Activated CD4-positive, alpha-beta T cell treated with anti-CD3 and anti-CD28 coated beads, Interleukin-2, Interleukin-4, amounts not matched to agents 100 ng/mL and 50 ng/mL, durations not matched to agents 16 hours and 8 hours (primary cell): ENCODE measurements at regions not wholly inside any gene's neighbourhood (a gene's known extent, or its start where the extent isn't known, plus 50 kb on each side); places are given as distances from the start of the nearest gene placed in this dataset.
"Not testable (repeated sequence)": the region's sequence is repeated elsewhere in the genome, so short reads cannot be mapped to it uniquely, and the experiment has no call there.

Source experiments
- DNase-seq: peaks from one replicate; pipeline ENCODE4 v3.0.0-alpha.2; 2020; ENCODE audit warnings: low spot score

- DNase-seq = no peak
Measured at GRCh38 chr10:28135258-28135657, 136.4 kb upstream of the ODAD2 start.

GRCh38 chr10:28130267-28130666 is 131.4 kb upstream of the ODAD2 start:
- DNase-seq = no peak

DNA sequence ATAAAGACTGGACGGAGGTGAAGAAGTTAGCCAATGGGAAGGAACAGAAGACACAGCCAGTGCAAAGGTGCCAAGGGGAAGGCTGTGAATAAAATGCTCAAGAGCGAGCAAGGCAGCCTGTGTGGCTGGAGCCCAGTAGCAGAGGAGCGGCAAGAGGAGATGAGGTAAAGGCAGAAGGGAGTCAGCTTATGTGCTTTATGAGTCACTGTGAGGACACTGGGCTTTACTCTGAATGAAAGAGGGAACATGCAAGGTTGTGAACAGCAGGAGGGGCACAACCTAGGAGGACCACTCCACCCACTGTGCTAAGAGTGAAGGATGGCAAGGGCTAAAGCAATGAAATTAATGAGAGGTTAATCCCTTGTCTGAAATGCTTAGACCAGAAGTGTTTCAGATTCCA is 129.0 kb upstream of the ODAD2 start:
- DNase-seq = no peak

DNA sequence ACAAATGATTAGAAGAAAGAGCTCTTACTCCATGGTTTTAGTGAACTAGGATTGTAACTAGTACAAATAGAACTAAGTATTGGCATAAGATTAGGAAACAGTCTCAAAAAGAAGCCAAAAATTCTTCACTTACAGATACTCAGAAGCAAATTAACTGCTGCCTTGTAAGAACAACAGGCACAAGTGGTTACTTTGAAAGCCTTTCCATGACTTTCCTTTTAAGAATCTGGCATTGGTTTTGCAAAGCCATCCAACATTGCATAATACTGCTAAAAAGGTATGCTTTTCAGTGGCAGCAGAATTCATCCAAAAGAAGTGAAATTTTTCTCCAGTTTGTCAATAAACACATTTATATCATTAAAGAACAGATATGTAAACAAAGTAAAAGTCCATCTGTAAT is 126.8 kb upstream of the ODAD2 start:
- DNase-seq = no peak

DNA sequence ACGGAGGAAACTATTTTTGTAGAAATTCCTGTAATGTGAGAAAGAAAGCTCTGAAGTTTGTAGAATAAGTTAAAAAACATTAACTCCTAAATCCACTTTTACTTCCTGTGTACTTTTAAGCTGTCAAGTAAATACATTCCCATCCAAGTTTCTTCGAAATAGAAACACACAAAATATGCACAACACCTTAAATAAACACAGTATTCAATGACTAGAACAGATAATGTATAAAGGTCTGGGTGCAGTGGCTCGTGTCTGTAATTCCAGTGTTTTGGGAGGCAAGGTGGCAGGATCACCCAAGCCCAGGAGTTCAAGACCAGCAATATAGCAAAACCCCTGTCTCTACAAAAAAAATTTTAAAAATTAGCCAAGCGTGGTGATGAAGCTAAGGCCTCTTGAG is 121.9 kb upstream of the ODAD2 start:
- no peak for DNase-seq

- DNase-seq = no peak
Measured at GRCh38 chr10:28120043-28120749, 121.3 kb upstream of the ODAD2 start.

DNA sequence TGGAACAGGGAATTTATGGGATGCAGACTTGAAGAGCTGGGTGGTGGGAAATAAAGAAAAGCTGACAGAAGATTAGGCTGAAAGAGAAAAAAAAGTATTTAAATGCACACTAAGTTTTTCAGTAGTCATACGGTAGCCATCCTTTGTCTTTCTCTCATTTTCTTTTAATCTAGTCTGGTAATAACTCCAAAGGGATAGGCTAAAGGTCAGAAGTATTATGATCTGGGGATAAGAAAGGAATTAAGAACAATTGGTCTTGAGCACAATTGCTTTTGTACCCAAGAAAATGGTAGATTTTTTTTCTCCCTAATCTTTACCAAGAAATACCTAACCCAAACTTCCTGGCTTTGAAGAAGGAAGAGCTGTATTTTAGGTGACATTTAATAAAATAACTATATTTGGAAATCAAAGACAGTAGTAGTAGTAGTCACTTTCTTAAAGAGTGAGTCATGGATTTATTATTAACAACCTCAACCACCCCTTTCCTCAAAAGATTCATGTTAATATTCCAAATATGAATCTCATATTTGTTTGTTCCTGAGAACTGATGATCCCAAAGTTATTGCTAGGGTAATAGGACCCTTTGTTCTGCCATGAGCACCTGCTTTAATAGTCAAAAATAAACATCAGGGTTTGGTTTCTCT is 120.2 kb upstream of the ODAD2 start:
- no peak for DNase-seq

DNA sequence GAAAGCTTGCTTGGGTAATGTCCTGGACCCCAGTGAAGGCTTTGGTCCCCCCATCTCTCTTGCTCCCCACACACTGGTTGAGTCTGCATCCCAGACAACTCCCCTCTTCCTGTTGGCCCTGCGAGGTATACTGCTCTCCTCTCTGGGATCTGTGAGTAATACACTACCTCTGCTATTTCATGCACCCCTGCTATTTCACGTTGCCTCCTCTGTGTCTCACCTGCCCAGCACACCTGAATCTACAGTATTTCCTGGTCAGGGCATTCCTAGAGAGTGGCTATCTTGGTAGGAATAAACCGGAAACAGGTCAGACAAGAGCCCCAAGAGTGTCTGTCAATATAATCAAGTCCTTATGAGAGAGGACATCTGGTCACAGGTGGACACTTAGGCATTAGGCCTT is 114.3 kb upstream of the ODAD2 start:
- DNase-seq = no peak

DNA sequence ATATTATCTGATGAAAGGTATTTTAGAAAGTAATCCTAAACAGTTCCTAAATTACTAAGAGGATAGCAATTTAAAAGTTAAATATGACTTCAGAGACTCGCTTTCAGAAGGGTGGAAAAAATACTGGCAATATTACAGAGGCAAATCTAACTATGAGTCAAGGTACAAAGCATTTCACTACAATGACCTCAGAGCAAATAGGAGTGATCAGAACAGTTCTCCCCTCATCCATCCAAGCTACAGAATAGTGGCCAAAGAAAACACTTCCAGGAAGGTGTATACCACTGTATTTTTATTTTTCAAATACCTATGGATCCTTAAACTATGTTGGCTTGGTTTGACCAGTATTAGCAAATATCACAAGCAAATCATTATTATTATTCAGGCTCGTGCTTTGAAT is 112.8 kb upstream of the ODAD2 start:
- no peak for DNase-seq

DNA sequence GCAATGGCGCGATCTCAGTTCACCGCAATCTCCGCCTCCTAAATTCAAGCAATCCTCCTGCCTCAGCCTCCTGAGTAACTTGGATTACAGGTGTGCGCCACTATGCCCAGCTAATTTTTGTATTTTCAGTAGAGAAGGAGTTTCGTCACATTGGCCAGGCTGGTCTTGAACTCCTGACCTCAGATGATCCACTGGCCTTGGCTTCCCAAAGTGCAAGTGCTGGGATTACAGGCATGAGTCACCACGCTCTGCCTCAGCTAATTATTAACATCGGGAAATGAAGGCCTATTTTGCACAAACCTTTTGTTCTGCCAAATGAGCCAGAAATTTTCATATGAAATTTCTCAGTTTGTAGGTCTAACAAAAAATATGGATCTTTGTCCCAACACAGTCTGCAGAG is 106.7 kb upstream of the ODAD2 start:
- DNase-seq = no peak

DNA sequence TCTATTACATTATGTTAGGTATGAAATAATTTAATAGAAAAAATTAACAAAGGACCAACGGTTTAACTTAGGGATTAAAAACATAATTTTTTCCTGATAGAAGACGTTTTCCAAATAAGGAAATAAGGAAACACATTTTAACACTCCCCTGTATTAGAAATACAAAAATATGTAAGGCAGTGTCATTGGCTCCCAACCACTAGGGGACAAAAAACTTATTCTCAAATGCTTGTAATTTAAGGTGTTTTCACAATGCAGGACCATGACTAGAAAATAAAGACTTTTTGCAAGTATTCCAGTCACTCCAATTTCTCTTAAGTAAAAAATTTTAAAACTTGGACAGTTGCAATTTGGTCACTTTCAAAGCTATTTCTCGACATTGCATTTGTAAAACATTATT is 98.8 kb upstream of the ODAD2 start:
- DNase-seq = no peak

DNA sequence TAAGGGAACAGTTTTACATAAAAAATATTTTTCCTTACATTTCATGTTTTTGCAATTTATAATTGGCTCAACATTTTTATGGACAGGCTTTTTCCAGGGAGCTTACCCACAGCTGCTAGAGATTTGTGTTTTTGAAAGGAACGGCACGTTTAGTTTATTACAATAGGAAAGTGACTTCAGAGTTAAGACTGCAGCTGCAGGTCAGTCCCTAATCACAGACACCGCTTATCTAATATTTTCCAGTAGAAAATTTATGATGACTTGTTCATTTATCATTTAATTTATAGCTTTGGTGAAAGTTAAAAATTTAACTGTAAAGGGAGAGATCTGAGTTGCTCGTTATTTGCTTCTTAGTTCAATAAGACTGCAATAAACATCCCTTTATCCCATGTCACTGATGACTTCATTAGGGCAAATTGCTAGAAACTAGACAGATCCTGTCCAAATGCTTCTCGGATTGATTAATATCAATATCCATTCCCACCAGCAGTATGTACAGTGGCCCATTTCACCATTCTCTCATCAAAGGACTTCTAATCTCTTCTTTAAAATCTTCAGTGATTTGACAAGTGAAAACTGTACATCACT is 97.0 kb upstream of the ODAD2 start:
- DNase-seq = no peak

GRCh38 chr10:28094121-28094520 is 95.2 kb upstream of the ODAD2 start:
- no peak for DNase-seq

- no peak for DNase-seq
Measured at GRCh38 chr10:28091913-28092312, 93.0 kb upstream of the ODAD2 start.

DNA sequence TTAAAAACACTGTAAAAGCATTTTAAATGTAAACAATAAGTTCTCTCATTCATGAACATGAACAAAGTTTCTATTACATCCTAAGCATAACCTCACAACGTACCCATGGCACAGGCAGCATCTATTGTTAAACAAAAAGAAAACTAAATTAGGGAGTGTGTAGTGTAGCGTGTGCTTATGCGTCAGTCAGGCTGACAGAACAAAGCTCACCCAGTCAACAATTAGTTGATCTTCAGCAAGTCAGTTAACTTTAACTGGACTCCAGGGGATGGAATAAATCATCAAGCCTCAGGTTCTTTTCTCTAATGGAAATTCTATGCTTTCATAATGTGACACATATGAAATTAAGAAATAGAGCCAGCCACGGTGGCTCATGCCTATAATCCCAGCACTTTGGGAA is 91.6 kb upstream of the ODAD2 start:
- no peak for DNase-seq

GRCh38 chr10:28089467-28089866 is 90.6 kb upstream of the ODAD2 start:
- DNase-seq = no peak

GRCh38 chr10:28087661-28088351 is 88.9 kb upstream of the ODAD2 start:
- peak; percentile 39 for DNase-seq

DNA sequence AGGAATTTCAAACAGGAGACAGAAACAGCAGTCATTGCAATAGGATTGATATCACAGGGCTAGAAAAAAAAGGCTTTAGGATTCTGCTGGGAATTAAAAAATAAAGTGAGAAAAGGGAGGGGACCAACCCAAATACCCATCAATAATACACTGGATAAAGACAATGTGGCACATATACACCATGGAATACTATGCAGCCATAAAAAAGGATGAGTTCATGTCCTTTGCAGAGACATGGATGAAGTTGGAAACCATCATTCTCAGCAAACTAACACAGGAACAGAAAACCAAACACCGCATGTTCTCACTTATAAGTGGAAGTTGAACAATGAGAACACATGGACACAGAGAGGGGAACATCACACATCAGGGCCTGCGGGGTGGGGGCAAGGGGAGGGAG is 86.9 kb upstream of the ODAD2 start:
- DNase-seq = not testable (repeated sequence)

DNA sequence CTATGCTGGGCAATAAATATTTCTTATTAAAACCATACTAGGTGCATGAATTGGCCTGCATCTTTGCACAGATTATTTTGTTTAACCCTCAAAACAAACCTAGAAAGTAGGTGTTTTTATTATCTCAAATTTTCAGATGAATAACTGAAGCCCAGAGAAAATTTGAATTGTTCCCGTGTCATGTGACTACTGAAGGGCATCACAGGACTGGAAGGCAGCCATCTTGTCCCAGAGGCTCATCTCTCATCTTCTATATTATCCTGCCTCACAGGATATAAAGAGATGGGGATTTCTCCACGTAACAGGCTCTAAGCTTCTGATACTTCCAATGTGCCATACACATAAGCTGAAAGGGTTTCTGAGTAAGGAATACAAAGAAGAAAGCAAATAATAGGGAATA is 84.0 kb upstream of the ODAD2 start:
- no peak for DNase-seq

DNA sequence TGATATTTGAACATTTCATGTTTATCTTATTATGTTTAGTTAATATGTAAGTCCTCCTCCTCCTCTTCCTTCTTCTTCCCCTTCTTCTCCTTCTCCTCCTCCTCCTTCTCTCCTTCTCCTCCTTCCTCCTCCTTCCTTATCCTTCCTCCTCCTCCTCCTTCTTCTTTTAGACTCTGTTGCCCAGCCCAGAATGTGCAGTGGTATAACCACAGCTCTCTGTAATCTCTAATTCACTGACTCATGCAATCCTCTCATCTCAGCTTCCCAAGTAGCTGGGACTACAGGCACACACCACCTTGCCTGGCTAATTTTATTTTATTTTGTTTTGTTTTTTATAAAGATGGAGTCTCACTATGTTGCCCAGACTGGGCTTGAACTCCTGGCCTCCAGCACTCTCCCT is 83.4 kb upstream of the ODAD2 start:
- DNase-seq = no peak

- DNase-seq = no peak
Measured at GRCh38 chr10:28077889-28078288, 79.0 kb upstream of the ODAD2 start.

DNA sequence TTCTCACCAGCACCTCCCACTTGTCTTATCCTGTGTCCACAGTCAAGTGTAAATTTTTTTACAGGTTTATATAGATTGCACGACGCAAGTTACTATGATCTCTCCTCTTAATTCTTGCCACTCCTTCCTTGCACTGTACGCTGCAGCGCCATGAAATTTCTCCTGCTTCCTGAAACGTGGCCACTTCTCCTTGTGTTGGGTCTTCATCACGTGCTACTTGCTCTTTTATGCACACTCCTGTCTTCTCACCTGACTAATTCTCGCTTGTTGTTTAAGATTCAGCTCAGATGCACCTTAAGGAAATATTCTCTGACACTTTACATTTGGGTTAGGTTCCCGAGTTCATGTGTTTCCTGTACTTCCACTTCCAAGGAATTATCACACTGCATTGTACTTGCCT is 76.5 kb upstream of the ODAD2 start:
- no peak for DNase-seq

DNA sequence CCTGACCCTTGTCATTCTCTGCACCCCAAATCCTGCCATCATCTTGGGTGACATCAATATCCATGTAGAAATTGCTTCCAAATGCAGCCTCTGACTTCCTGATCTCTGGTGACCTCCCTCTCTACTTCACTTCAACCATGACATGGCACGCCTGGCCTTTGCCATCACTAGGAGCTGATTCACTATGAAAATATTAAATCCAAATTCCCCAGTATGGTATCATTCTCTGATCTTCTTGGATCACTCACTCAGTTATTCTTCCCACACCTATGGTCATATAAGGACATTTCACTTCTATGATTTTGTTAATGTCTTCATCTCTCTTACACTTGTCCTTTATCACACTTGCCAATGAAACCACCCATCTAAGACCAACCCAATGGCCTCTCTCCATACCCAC is 73.7 kb upstream of the ODAD2 start:
- no peak for DNase-seq
